GM12865 (cell line): ENCODE measurements at regions not wholly inside any gene's neighbourhood (a gene's known extent, or its start where the extent isn't known, plus 50 kb on each side); places are given as distances from the start of the nearest gene placed in this dataset.

Experiments used
- DNase-seq: peaks from one replicate; pipeline ENCODE4 v3.0.0; 2010; ENCODE audit warnings: low read depth
- H3K4me3 ChIP-seq: 2 replicates; pipeline ENCODE4 v1.5.1; 2011; ENCODE audit warnings: mild to moderate bottlenecking, low read depth, low read length, control low read depth
- CTCF ChIP-seq: IDR thresholded peaks from 2 replicates; pipeline ENCODE4 v1.5.1; 2011; ENCODE audit warnings: low read length, control low read depth, low read depth, inconsistent platforms; ENCODE audit not compliant: insufficient read depth; ENCODE audit errors: missing control alignments

DNA sequence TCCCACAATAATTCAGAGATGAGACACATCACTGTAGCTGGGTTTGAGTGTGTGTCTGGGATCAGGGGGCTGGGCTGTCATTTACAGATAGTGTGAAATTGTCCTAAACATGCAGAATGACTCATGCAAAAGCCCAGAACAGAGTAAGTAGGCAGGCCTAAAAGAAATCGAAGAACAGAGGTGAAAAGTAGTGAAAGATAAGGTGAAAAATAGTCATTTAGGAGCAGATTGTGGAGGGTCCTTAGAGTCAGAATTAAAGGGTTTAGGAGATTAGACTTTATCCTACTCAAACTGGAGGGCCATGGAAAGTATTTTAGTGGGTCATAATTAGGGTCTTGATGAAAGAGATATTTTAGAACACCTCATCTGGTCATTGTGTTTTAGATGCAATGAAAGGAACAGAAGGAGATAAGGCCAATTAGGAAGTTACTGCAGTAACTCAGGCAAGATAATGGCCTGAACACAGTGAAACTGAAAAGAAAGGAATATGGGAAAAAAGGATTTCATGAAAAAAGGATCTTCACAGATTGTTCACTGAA is 58.3 kb upstream of the NEBL start:
- no peak overlapping the region for H3K4me3 ChIP-seq
- no peak for DNase-seq
- TF ChIP-seq CTCF, result no peak

DNA sequence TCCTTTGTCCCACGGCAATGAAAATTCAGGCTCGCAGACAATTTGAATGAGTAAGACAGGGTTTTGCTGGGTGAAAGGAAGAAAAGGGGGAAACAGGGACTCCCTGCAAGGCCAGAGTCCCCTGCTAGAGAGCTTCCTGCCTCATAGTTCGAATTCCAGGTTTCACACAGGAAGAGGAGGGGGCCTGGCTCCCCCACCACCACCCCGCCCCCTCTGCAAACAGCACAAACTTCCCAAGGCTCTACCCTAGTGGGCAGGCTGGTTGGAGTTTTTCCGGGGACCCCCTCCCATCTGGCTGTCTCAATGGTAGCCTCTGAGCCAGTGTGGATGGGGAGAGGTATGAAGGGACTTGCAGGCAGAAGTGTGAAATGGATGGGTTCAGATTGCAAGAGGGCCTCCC is 57.4 kb upstream of the NEBL start:
- no peak overlapping the region for H3K4me3 ChIP-seq
- no peak for DNase-seq
- TF ChIP-seq CTCF, result no peak

DNA sequence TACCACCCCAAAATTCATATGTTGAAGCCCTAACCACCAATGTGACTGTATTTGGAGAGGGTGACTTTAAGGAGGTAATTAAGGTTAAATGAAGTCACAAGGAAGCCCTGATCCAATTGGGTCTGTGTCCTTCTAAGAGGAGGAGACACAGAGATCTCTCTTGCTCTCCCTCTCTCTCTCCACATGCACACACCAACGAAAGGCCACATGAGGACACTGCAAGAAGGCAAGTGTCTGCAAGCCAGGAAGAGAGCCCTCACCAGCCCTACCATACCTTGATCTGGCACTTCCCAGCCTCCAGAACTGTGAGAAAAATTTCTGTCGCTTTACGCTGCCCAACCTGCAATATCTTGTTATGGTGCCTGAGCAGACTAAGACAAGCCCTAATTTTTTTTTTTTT is 56.0 kb upstream of the NEBL start:
- no peak for TF ChIP-seq CTCF
- H3K4me3 ChIP-seq, result no peak overlapping the region
- DNase-seq, result peak; percentile 10

- no peak for TF ChIP-seq CTCF
- H3K4me3 ChIP-seq, result no peak overlapping the region
- DNase-seq, result no peak
These were observed 52.9 kb upstream of the NEBL start for GRCh38 chr10:20949967-20950366.

DNA sequence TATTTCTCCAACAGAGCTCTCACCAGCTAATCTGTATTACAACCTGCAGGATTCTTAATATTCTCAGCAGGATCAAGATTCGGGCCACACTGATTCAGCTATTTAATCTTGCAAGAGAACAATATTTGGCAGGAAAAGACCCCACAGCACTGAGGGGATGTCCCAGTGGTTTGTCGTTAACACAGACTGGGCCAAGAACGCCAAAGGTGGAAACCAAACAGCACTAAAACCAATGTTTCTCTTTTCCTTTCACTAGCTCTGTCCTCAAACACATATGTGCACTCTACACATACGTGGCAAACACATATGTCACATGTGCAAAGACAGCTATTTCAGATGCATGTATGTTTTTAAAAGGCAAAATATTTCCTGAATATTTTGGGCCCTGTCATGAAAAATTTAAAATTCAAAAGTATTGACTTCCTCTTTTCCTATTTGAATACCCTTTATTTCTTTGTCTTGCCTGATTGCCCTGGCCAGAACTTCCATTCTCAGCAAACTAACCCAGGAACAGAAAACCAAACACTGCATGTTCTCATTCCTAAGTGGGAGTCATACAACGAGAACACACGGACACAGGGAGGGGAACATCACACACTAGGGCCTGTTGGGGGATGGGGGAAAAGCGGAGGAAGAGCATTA is 51.7 kb upstream of the NEBL start:
- H3K4me3 ChIP-seq, result peak overlapping the region; percentile 7; the same call in 1 of the 2 replicates
- no peak for TF ChIP-seq CTCF
- DNase-seq, result peak; percentile 50
